Left renal pelvis (tissue), 4 donors: ENCODE measurements at regions not wholly inside any gene's neighbourhood (a gene's known extent, or its start where the extent isn't known, plus 50 kb on each side); places are given as distances from the start of the nearest gene placed in this dataset.
"Not testable (repeated sequence)": the region's sequence is repeated elsewhere in the genome, so short reads cannot be mapped to it uniquely, and the experiment has no call there.

Source experiments
- DNase-seq, 4 donors: peaks; one replicate each; pipeline ENCODE4 v3.0.0-alpha.2; 2013; ENCODE audit warnings: low read depth in 4 of 4, low spot score in 3 of 4

DNA sequence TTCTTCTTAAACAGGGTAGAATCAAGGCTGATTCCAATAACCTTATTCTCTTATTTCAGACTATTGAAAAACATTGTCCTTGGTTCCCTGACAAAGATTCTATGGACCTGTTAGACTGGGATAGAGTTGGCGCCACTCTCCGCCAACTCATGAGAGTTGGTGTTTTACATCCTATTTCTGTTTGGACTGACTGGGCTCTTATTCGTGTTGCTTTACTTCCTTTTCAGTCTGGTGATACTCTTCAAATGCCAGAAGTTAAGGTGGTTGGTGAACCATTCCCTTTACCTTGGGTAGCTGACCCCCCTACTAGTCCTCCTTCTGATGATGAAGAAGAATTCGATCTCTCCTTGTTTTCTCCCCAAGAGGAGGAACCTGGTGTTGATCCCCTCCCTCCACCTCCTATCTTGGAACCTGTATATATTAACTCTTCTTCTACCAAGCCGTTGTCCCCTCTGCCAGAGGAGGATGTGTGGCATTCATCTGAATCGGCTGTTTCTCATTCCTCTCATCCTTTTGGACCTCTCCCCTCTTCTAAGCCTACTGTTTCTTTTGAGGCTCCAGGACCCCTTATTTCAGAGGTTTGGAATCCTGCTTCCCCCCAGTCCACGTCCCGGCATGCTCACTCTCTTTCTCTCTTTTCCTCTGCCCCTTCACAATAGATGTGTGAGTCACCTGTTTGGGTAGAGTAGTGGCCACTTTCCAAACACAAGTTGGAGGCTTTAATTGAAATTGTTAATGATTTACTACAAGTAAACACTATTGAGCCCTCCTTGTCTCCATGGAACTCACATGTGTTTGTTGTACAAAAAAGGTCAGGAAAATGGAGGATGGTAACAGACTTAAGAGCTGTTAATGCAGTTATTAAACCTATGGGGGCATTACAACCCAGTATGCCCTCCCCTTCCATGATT lies 585.7 kb downstream of the NSUN3 start:
- DNase-seq, result not testable (repeated sequence)

- DNase-seq, result no peak
Observed at GRCh38 chr3:94654096-94654495, 591.2 kb downstream of the NSUN3 start.

GRCh38 chr3:94665922-94666321 lies 603.1 kb downstream of the NSUN3 start:
- DNase-seq, result no peak

- DNase-seq, result no peak
Observed at GRCh38 chr3:94671078-94671477, 608.2 kb downstream of the NSUN3 start.

DNA sequence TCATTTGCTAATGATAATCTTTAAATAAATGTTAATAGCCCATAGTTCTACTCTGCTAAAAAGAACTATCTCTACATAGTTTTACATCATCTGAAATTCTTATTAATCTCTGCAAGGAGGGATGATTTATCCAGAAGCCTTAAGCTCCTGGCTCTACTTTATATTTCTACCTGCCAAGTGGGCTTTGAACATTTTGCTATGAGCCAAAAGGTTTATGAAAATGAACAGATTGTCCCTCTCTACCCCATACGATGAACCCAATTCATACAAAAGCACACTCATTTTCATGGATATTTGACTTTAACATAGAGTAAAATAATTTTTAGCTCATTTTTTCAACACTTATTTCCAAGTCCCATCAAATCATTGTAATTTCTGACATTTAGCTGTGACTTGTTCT lies 611.0 kb downstream of the NSUN3 start:
- no peak for DNase-seq

- no peak for DNase-seq
Observed at GRCh38 chr3:94686208-94686607, 623.3 kb downstream of the NSUN3 start.

DNA sequence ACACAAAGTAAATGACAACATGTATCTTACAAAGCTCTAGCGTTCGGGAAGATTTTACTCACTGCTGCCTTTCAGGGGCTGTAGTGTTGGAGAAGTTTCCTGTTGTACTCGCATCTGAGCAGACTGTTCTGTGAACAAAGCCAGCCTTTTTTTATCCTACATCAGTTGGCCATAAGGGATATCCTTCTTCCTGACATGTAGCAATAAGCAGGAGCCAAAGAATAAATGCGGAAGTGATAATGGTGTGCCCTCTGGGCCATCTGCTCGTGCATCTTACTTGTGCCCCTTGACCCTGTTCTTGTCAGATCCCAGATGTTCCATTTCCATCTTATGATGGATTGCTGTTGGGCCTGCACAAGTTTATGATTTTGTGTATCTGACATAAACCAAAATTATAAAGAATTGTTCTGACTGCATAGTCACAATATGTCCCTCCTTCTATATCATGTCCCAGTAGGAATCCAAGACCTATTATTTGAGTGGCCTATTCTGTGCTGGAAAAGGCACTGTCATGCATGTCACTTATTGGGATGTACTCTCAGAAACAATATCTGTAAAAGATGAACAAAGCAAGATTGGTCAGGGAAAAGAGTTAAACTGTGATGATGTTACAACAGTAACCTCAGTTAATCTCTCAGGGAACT lies 631.3 kb downstream of the NSUN3 start:
- DNase-seq, result no peak

- no peak for DNase-seq
Observed at GRCh38 chr3:94694894-94695293, 632.0 kb downstream of the NSUN3 start.

DNA sequence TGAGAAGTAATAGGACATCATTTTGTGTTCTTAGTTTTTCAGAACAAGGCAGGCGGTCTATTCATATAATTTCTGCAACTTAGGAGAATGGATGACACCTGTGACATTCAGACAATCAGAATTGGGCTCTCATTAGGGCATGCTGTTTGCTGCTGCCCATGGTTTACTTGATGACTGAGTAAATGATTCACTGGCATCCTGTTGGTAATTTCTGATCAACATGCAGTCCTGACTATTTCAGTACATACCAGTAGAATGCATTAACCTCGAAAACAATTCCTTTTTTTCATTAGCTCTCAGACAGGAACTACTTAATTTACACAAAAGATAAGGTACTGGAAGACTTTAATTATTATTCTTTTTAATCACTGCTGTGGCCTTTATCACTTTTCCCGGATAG lies 641.6 kb downstream of the NSUN3 start:
- no peak for DNase-seq

GRCh38 chr3:94709249-94709902 lies 646.5 kb downstream of the NSUN3 start:
- DNase-seq, result no peak

GRCh38 chr3:94714194-94714593 lies 651.3 kb downstream of the NSUN3 start:
- DNase-seq, result no peak

- no peak for DNase-seq
Observed at GRCh38 chr3:94716326-94717018, 653.6 kb downstream of the NSUN3 start.

- DNase-seq, result no peak
Observed at GRCh38 chr3:94734206-94734605, 671.3 kb downstream of the NSUN3 start.

GRCh38 chr3:94735354-94735753 lies 672.5 kb downstream of the NSUN3 start:
- DNase-seq, result no peak

- DNase-seq, result no peak
Observed at GRCh38 chr3:94737116-94737515, 674.3 kb downstream of the NSUN3 start.

- no peak for DNase-seq
Observed at GRCh38 chr3:94739420-94739819, 676.6 kb downstream of the NSUN3 start.

DNA sequence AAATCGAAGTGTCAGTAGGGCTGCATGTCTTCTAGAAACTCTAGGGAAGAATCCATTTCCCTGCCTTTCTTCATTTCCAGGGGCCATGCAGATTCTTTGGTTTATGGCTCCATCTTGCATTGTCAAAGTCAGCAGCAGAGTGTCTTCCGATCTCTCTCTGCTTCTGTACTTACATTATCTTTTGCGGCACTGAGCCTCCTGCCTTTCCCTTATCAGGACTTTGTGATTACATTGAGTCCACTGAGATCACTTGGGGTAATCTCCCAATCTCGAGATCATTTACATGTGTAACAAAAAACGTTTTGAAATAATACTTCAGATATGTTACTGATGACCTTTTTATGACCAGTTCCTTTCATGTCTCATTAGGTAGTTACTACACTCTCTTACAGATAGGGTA lies 695.9 kb downstream of the NSUN3 start:
- no peak for DNase-seq

- no peak for DNase-seq
Observed at GRCh38 chr3:94772402-94772801, 709.5 kb downstream of the NSUN3 start.

GRCh38 chr3:94775746-94776145 lies 712.9 kb downstream of the NSUN3 start:
- no peak for DNase-seq

DNA sequence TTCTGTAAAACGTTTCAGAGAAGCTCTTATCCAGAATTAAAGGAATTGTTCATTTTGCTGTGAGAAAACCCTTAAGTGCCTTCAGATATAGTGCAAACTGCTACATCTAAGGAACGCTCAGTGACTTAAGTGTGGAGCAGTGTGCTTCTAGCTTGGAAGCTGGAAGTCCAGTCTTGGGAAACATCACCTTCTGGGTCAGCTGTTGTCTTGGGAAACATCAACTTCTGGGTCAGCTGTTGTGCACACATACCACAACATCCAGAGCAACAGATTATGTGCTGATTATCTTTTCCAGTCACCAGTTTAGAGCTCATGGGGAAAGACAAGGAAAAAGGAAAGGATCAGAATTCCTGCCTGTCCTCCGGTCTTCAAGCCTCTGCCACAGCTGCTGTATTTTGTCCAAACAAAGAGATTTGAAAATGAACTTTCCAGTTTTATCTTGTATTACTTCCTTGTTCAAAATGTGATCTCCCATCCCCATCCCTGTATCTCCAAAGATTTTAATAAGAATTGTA lies 713.6 kb downstream of the NSUN3 start:
- DNase-seq, result no peak

- DNase-seq, result no peak
Observed at GRCh38 chr3:94778289-94778688, 715.4 kb downstream of the NSUN3 start.
